ENCODE measurements at regions not wholly inside any gene's neighbourhood (a gene's known extent, or its start where the extent isn't known, plus 50 kb on each side); places are given as distances from the start of the nearest gene placed in this dataset.
"Not testable (repeated sequence)": the region's sequence is repeated elsewhere in the genome, so short reads cannot be mapped to it uniquely, and the experiment has no call there.

DNA sequence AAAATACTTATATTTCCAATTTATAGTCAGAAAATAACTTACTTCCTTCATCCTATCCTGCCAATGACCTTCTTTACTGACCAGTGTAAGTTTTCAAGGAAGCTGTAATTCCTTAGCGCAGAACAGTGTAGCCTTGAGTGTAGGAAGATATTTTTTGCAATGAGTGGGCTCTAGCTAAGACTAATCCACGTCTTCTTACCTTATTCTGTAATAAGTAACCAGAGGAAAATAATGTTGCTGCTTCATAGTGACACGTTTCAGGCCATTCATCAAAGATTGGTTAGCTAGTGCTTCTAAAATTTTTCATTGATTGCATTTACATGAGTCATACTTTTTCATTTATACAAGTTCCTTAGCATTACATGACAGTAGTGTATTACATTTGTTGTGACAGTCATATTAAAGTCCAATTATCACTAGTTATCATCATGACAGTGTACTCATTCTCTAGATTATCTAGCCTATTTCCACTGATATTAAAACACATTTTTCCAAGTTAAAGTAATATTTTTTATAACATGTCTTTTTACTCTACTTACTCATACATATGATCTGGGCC, 403.8 kb upstream of the EPHA3 start:
- TF ChIP-seq POLR2AphosphoS5 (IDR thresholded peaks at IDR 0.05; ENCODE audit: low read depth, low read length) = no peak
- no peak for TF ChIP-seq POLR2A (IDR thresholded peaks at IDR 0.05; ENCODE audit: low read depth, low read length)
- TF ChIP-seq TAF1 (IDR thresholded peaks at IDR 0.05; ENCODE audit: borderline replicate concordance, low read depth, low read length) = no peak
- FAIRE-seq (no peak), DNase-seq (ENCODE audit: insufficient read length) (no peak)

DNA sequence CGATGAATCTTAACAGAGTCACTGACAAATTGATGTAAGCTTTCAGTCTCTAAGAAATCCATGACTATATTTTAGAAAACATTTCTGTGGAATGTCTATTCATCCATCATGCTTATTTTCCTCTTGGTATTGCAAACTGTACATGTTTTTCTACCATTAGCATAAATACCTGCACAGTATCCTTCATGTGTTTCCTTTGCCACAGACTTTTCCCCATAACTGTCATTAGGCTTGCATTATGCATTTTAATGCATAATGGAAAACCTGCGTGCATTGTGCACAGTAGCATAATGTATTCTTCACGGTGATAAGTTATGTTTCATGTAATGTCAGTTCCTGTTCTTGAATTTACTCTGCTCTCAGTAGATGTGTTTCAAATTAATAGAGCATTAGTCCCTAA, 403.1 kb upstream of the EPHA3 start:
- no peak for TF ChIP-seq TAF1 (IDR thresholded peaks at IDR 0.05; ENCODE audit: borderline replicate concordance, low read depth, low read length)
- no peak for TF ChIP-seq POLR2A (IDR thresholded peaks at IDR 0.05; ENCODE audit: low read depth, low read length)
- no peak for TF ChIP-seq POLR2AphosphoS5 (IDR thresholded peaks at IDR 0.05; ENCODE audit: low read depth, low read length)
- no peak for FAIRE-seq
- no peak for DNase-seq (ENCODE audit: insufficient read length)

DNA sequence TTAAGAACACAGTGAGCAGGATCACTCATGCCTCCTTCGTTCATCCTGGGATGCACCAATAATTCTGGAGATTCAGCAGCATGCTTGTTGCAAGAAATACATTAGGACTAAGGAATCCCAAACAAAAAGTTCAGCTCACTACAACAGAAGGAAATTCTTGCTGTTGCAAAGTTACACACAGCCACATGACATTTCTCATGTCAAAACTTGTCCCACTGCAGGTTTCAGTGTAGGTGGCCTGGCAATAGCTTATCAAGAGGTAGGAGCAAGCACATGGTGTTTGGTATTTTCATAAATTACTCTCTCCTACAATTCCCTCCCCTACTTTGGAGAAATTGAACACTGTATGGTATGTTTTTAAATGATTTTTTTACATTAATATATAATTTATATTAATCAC, 399.6 kb upstream of the EPHA3 start:
- no peak for FAIRE-seq
- TF ChIP-seq POLR2A (IDR thresholded peaks at IDR 0.05; ENCODE audit: low read depth, low read length) = no peak
- no peak for TF ChIP-seq TAF1 (IDR thresholded peaks at IDR 0.05; ENCODE audit: borderline replicate concordance, low read depth, low read length)
- TF ChIP-seq POLR2AphosphoS5 (IDR thresholded peaks at IDR 0.05; ENCODE audit: low read depth, low read length) = no peak
- no peak for DNase-seq (ENCODE audit: insufficient read length)

DNA sequence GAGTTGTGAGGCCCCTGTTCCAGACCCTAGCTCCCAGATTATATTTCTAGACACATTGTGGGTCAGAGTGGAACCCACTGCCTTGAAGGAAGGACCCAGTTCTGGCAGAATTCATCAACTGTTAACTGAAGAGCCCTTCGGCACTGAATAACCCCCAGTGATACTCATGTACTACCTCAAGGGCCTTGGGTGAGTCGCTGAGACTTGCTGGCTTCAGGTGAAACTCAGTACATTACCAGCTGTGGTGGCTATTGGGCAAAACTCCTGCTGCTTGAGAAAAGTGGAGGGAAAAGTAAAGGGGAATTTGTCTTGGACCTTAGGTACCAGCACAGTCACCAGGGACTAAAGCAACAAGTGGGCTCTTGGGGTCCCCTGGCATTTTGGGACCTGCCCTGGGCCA, 394.9 kb upstream of the EPHA3 start:
- DNase-seq (ENCODE audit: insufficient read length) (no peak), FAIRE-seq (no peak)
- TF ChIP-seq TAF1 (IDR thresholded peaks at IDR 0.05; ENCODE audit: borderline replicate concordance, low read depth, low read length) = no peak
- no peak for TF ChIP-seq POLR2A (IDR thresholded peaks at IDR 0.05; ENCODE audit: low read depth, low read length)
- no peak for TF ChIP-seq POLR2AphosphoS5 (IDR thresholded peaks at IDR 0.05; ENCODE audit: low read depth, low read length)

DNA sequence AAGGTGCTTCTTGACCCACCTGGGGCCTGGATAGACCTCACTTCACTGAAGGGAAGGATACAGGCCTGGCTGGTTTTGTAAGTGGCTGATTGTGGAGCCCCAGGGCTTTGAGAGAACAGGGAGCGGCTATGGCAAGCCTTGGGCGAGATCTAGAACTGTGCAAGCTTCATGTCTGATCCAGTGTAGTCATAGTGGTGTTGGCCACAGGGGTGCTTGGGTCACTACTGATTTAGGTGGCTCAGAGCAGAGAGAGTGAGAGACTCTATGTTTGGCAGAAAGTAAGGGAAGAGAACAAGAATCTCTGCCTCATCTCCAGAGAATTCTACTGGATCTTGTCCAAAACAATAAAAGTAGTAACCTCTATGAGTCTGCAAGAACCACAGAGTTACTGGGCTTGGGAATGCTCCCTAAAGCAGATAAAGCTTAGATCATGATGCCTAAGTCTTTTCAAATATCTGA, 394.2 kb upstream of the EPHA3 start:
- FAIRE-seq (no peak), DNase-seq (ENCODE audit: insufficient read length) (no peak)
- TF ChIP-seq POLR2AphosphoS5 (IDR thresholded peaks at IDR 0.05; ENCODE audit: low read depth, low read length) (no peak), TAF1 (IDR thresholded peaks at IDR 0.05; ENCODE audit: borderline replicate concordance, low read depth, low read length) (no peak), POLR2A (IDR thresholded peaks at IDR 0.05; ENCODE audit: low read depth, low read length) (no peak)

DNA sequence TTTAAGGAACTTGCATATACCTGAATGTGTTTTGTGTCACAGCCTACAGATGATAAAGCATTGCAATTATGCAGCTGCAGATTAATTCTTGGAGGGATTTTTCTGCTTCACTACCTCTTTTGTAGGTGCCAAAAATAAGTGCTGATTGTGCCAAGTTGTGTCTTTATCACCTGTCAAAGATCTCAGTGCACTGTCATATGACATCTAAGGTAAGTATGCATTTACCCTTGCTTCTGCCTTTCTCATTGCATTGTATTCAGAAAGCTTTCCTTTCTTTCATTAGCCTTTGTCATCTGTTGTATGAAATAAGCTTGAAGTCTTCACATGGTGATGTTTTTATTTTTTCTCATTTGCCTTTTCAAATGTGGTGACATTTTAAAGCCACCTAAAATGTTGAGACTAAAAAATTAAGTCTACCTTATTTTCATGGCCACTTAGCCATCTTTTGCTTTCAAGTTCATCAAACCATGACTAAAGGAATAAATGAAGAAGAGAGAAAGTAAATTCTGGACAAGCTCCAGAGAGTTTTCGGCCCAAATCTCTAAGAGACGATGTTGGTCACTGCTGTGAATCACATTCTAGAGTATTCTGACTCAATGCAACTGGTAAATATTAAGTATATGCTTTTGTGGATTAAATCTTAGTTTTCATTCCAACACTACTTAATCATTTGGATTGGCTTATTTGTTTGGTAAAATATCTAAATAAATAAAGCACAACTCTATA, 381.8 kb upstream of the EPHA3 start:
- FAIRE-seq (no peak), DNase-seq (ENCODE audit: insufficient read length) (no peak)
- no peak for TF ChIP-seq POLR2AphosphoS5 (IDR thresholded peaks at IDR 0.05; ENCODE audit: low read depth, low read length)
- no peak for TF ChIP-seq POLR2A (IDR thresholded peaks at IDR 0.05; ENCODE audit: low read depth, low read length)
- TF ChIP-seq TAF1 (IDR thresholded peaks at IDR 0.05; ENCODE audit: borderline replicate concordance, low read depth, low read length) = no peak

DNA sequence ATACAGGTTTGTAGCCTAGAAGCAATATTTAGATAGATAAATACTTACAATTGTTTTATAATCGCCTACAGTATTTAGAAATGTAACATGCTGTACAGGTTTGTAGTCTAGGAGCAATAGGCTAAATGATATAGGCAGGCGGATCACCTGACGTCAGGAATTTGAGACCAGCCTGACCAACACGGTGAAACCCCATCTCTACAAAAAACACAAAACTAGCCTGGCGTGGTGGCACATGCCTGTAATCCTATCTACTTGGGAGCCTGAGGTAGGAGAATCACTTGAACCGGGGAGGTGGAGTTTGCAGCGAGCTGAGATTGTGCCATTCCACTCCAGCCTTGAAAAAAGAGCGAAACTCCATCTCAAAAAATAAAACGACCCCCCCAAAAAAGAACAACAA, 375.2 kb upstream of the EPHA3 start:
- FAIRE-seq = no peak
- TF ChIP-seq POLR2AphosphoS5 (IDR thresholded peaks at IDR 0.05; ENCODE audit: low read depth, low read length) (no peak), TAF1 (IDR thresholded peaks at IDR 0.05; ENCODE audit: borderline replicate concordance, low read depth, low read length) (no peak), POLR2A (IDR thresholded peaks at IDR 0.05; ENCODE audit: low read depth, low read length) (no peak)

DNA sequence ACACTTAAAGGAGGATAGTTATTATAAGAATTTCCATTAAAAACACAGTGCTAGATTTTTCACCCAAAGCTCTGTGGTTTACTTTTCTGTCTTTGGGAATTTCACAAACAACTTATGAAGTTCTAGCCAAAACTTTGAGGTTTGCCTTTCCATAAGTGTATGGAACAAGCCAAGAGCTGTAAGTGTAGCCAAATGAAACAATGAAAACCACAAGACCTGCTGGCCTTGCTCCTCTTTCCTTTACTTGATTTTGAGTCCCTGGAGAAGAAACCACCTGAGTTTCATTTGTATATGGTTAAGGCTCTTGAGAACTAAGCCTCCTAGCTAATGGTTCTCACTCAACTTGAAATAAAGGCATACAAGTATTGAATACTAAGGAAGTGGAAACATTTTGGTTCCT, 365.3 kb upstream of the EPHA3 start:
- no peak for FAIRE-seq
- TF ChIP-seq TAF1 (IDR thresholded peaks at IDR 0.05; ENCODE audit: borderline replicate concordance, low read depth, low read length) (no peak), POLR2A (IDR thresholded peaks at IDR 0.05; ENCODE audit: low read depth, low read length) (no peak), POLR2AphosphoS5 (IDR thresholded peaks at IDR 0.05; ENCODE audit: low read depth, low read length) (no peak)

More for the DNA sequence above, 375.2 kb upstream of the EPHA3 start:
- no peak for DNase-seq (ENCODE audit: insufficient read length)

DNA sequence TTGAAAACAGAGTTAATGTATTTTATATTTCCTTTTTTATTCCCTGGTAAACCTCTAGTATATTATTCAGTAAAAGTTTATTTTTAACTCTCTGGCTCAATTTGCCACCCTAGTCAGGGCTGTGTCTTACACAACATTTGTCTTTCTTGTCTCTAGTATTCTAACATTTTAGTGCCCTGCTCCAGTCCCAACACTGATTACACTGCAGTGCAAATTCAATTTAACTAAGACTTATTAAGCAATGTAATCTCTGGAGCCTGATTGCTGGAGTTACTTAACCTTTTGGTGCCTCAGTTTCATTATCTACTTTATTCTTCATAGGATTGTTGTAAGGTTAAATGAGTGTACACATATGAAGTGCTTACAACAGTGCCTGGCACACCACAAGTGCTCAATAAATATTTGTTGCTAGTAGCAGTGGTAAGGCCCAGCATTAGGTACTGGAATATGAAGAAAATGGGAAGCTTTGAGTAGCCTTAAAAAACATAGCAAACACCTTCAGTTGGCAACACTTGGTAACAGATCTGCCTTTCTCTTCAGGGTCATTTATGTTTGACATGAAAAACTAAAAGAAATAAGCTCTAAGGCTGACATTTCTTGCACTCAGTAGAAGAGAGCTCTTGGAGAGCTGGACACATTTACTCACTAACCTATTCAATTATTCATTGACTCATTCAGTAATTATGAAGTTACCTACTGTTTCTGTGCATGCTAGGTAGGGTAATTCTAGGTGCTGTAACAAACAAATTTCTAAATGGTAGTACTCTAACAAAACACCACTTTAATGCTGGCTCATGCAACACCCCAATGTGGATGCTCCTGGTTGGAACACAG, 364.5 kb upstream of the EPHA3 start:
- FAIRE-seq = no peak
- DNase-seq (ENCODE audit: insufficient read length) = no peak
- TF ChIP-seq POLR2A (IDR thresholded peaks at IDR 0.05; ENCODE audit: low read depth, low read length) = no peak
- TF ChIP-seq POLR2AphosphoS5 (IDR thresholded peaks at IDR 0.05; ENCODE audit: low read depth, low read length) = no peak
- TF ChIP-seq TAF1 (IDR thresholded peaks at IDR 0.05; ENCODE audit: borderline replicate concordance, low read depth, low read length) = no peak

More for the DNA sequence above, 365.3 kb upstream of the EPHA3 start:
- no peak for DNase-seq (ENCODE audit: insufficient read length)

DNA sequence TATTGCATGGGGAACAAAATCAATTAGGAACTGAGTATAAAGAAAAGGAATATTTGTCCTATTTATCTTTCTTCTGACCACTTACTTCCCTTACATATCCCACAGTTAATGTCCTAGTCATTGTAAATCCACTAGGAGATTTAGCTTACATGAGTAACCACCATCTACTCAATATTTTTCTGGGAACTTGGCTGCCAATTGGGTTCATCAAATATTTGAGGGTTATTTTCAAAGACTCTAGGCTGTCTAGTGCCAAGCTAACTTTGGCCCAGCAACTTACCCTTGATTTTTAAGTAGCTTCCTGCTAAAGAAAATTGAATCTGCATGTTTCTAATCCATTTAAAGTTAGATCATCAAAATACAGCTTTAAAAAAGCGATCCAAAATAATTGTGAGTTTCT, 362.5 kb upstream of the EPHA3 start:
- no peak for FAIRE-seq

DNA sequence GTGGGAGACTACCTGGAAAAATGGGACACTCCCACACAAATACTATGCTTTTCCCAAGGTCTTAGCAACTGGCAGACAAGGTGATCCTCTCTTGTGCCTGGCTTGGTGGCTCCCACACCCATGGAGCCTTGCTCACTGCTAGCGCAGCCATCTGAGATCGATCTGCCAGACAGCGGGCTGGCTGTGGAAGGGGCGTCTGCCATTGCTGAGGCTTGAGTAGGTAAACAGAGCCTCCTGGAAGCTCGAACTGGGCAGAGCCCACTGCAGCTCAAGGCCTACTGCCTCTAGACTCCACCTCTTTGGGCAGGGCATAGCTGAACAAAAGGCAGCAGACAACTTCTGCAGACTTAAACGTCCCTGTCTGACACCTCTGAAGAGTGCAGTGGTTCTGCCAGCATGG, 360.3 kb upstream of the EPHA3 start:
- not testable (repeated sequence) for FAIRE-seq; DNase-seq (ENCODE audit: insufficient read length)

More for the DNA sequence above, 362.5 kb upstream of the EPHA3 start:
- TF ChIP-seq POLR2A (IDR thresholded peaks at IDR 0.05; ENCODE audit: low read depth, low read length) (no peak), POLR2AphosphoS5 (IDR thresholded peaks at IDR 0.05; ENCODE audit: low read depth, low read length) (no peak), TAF1 (IDR thresholded peaks at IDR 0.05; ENCODE audit: borderline replicate concordance, low read depth, low read length) (no peak)
- no peak for DNase-seq (ENCODE audit: insufficient read length)

Measured in GM12892 (cell line).